ENCODE measurements at regions not wholly inside any gene's neighbourhood (a gene's known extent, or its start where the extent isn't known, plus 50 kb on each side); places are given as distances from the start of the nearest gene placed in this dataset.

GRCh38 chr6:27026361-27026760 is 221.1 kb upstream of the PRSS16 start:
- TF ChIP-seq CTCF (IDR thresholded peaks at IDR 0.05) (no peak), EZH2 (IDR thresholded peaks at IDR 0.05) (no peak)

Data from neural progenitor cell (in vitro differentiated cells).